Sigmoid colon (tissue), 6 donors: ENCODE measurements at regions not wholly inside any gene's neighbourhood (a gene's known extent, or its start where the extent isn't known, plus 50 kb on each side); places are given as distances from the start of the nearest gene placed in this dataset.

Experiments used
- DNase-seq: peaks from one replicate; pipeline ENCODE4 v3.0.0-alpha.2; 2019
- H3K27ac ChIP-seq, 4 donors: fragments of 200-600 bp; sonication (generic); one replicate each; pipeline ENCODE4 v1.5.1; 2016 to 2019; ENCODE audit warnings: mild to moderate bottlenecking in 1 of 4
- H3K27me3 ChIP-seq, 3 donors: fragments of 200-600 bp; sonication (generic); one replicate each; pipeline ENCODE4 v1.5.1; 2019; ENCODE audit warnings: mild to moderate bottlenecking in 1 of 3
- H3K36me3 ChIP-seq, 4 donors: fragments of 200-600 bp; sonication (generic); one replicate each; pipeline ENCODE4 v1.5.1; 2016 to 2019
- H3K4me1 ChIP-seq, 4 donors: fragments of 200-600 bp; sonication (generic); one replicate each; pipeline ENCODE4 v1.5.1; 2017 to 2019
- H3K4me3 ChIP-seq, 4 donors: fragments of 200-600 bp; sonication (generic); one replicate each; pipeline ENCODE4 v1.5.1; 2017 to 2019; ENCODE audit warnings: mild to moderate bottlenecking in 2 of 4, moderate library complexity in 1 of 4
- H3K9me3 ChIP-seq, 4 donors: fragments of 200-600 bp in 3 of 4; sonication (generic) in 3 of 4; one replicate each; pipeline versions ENCODE4 v1.5.1 to v1.6.1; 2013 to 2019
- EP300 ChIP-seq, 4 donors: sonication (generic); formaldehyde crosslinking; IDR thresholded peaks; one replicate each; pipeline ENCODE4 v1.6.1; 2017; ENCODE audit warnings: antibody characterized with exemption in 4 of 4
- POLR2A ChIP-seq, 2 donors: fragments of 450-650 bp; IDR thresholded peaks; one replicate each; pipeline ENCODE4 v1.6.1; 2016; ENCODE audit warnings: antibody characterized with exemption in 2 of 2, mild to moderate bottlenecking in 2 of 2, moderate library complexity in 2 of 2
- POLR2AphosphoS5 ChIP-seq, 4 donors: sonication (generic); formaldehyde crosslinking; IDR thresholded peaks; one replicate each; pipeline ENCODE4 v1.6.1; 2017; ENCODE audit warnings: antibody characterized with exemption in 4 of 4
- WGBS, 2 donors: extraction: QIAGEN DNeasy Blood & Tissue Kit; methylation state at CpG; one replicate each; pipeline ENCODE4 v1.1.7; 2013; 5-methylcytosine and 5-hydroxymethylcytosine counted together
- intact Hi-C: fragments of 100-400 bp; cut with DNase I; formaldehyde crosslinking; loops from one replicate; pipeline ENCODE4 v1.15.1; 2023
- TF ChIP-seq, protein P1 (sequence below), 4 experiments: fragments of 450-650 bp in 3 of 4; fragments of 200-600 bp in 1 of 4; IDR thresholded peaks; one replicate each; pipeline ENCODE4 v1.5.1; 2016 to 2019; ENCODE audit warnings: antibody characterized with exemption in 4 of 4, mild to moderate bottlenecking in 3 of 4, moderate library complexity in 2 of 4
- donor health status: healthy with polysubstance abuse.
- donor health status: healthy.

DNA sequence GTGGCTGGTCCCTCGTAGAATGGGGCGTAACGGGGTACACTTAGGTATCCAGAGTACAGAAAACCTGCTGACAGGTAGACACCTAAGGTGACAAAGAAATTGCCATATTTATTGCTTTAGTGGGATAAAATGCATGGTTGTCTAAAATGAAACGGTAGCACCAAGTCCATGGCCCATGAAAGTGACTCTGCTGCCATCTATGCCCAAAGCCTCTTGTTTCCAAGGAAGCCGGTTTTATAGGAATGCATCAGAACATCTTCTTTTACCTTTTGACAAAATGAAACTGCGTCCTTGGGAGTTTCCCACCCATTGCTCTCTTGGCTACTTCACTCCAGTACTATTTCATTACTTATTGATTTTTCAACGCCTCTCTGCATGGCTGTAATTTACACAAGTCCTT is 151.3 kb upstream of the ZFHX3 start:
- WGBS, 2 donors, result 89 to 92% methylated on average over 7 of the region's 7 CpGs
- TF ChIP-seq, protein P1, sequence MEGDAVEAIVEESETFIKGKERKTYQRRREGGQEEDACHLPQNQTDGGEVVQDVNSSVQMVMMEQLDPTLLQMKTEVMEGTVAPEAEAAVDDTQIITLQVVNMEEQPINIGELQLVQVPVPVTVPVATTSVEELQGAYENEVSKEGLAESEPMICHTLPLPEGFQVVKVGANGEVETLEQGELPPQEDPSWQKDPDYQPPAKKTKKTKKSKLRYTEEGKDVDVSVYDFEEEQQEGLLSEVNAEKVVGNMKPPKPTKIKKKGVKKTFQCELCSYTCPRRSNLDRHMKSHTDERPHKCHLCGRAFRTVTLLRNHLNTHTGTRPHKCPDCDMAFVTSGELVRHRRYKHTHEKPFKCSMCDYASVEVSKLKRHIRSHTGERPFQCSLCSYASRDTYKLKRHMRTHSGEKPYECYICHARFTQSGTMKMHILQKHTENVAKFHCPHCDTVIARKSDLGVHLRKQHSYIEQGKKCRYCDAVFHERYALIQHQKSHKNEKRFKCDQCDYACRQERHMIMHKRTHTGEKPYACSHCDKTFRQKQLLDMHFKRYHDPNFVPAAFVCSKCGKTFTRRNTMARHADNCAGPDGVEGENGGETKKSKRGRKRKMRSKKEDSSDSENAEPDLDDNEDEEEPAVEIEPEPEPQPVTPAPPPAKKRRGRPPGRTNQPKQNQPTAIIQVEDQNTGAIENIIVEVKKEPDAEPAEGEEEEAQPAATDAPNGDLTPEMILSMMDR (IDR thresholded peaks at IDR 0.05), result no peak
- TF ChIP-seq EP300 (IDR thresholded peaks at IDR 0.05) (no peak), POLR2AphosphoS5 (IDR thresholded peaks at IDR 0.05) (no peak), POLR2A (IDR thresholded peaks at IDR 0.05) (no peak)
- intact Hi-C loops, result loop anchor here (10.0 kb wide), 1 partner anchor 694 kb away; no protein-coding TSS in a partner anchor

DNA sequence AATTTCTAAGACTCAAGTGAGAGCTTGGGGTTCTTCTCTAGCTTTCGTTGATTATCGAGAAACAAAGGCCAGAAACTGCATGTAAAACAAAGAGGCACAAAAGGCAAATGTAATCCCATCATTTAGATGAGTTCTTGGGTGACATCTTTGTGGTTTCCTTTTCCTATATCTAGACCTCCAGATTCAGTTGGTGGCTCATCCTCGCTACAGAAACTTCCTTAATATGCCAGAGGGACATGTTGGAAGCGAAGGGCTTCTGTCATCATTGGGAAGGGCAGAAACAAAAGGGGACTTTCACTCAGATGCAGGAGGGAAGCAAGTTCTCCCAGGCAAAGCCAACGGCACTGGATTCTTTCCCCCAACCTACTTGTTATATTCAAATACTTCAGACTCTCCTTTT is 150.6 kb upstream of the ZFHX3 start:
- no peaks in the 10 kb centered on the region for H3K9me3 ChIP-seq
- no peak for DNase-seq
- intact Hi-C loops, result loop anchor here (10.0 kb wide), 1 partner anchor 694 kb away; no protein-coding TSS in a partner anchor
- no peak overlapping the region for H3K4me3 ChIP-seq
- whole genome bisulfite sequencing, 2 donors, result 68 to 91% methylated on average over 5 of the region's 5 CpGs
- TF ChIP-seq EP300 (IDR thresholded peaks at IDR 0.05), result no peak
- TF ChIP-seq POLR2AphosphoS5 (IDR thresholded peaks at IDR 0.05), result no peak
- TF ChIP-seq, protein P1 (IDR thresholded peaks at IDR 0.05), result no peak
- TF ChIP-seq POLR2A (IDR thresholded peaks at IDR 0.05), result no peak
- no peak overlapping the region for H3K27ac ChIP-seq
- H3K4me1 ChIP-seq, result peaks cover 0 to 5% (median 3%) of the 10 kb centered on the region in 4 donors
- no peaks in the 10 kb centered on the region for H3K36me3 ChIP-seq
- H3K27me3 ChIP-seq, result no peaks in the 10 kb centered on the region

More for the DNA sequence above, 151.3 kb upstream of the ZFHX3 start:
- no peak for DNase-seq
- peaks cover 0 to 5% (median 3%) of the 10 kb centered on the region in 4 donors for H3K4me1 ChIP-seq
- no peaks in the 10 kb centered on the region for H3K27me3 ChIP-seq
- H3K27ac ChIP-seq, result no peak overlapping the region
- no peaks in the 10 kb centered on the region for H3K9me3 ChIP-seq
- no peaks in the 10 kb centered on the region for H3K36me3 ChIP-seq
- no peak overlapping the region for H3K4me3 ChIP-seq

DNA sequence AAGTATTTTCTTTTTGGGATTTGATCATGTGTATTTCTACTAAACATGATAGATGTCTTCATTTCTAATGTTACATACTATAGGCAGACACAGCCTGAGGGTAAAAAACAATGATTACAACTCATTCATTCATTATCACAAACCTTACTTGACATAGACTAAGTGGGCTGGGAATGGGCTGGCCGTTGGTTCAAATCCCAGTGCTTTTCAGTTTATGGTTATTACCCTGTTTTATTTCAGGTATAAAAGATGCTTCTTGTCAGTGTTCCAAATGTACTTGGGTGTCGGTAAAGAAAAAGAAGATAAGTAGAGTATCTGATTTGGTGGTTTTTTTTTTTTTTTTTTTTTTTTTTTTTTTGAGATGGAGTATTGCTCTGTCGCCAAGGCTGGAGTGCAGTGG is 149.7 kb upstream of the ZFHX3 start:
- no peak for DNase-seq
- Histone ChIP-seq H3K9me3 (no peaks in the 10 kb centered on the region), H3K27me3 (no peaks in the 10 kb centered on the region), H3K36me3 (no peaks in the 10 kb centered on the region), H3K4me3 (no peak overlapping the region), H3K4me1 (peaks cover 0 to 4% (median 2%) of the 10 kb centered on the region in 4 donors), H3K27ac (no peak overlapping the region)
- intact Hi-C loops, result loop anchor here (10.0 kb wide), 1 partner anchor 693 kb away; no protein-coding TSS in a partner anchor
- TF ChIP-seq POLR2A (IDR thresholded peaks at IDR 0.05) (no peak), EP300 (IDR thresholded peaks at IDR 0.05) (no peak), POLR2AphosphoS5 (IDR thresholded peaks at IDR 0.05) (no peak)
- TF ChIP-seq, protein P1 (IDR thresholded peaks at IDR 0.05), result no peak
- 19 to 70% methylated on average over 3 of the region's 3 CpGs for WGBS, 2 donors

DNA sequence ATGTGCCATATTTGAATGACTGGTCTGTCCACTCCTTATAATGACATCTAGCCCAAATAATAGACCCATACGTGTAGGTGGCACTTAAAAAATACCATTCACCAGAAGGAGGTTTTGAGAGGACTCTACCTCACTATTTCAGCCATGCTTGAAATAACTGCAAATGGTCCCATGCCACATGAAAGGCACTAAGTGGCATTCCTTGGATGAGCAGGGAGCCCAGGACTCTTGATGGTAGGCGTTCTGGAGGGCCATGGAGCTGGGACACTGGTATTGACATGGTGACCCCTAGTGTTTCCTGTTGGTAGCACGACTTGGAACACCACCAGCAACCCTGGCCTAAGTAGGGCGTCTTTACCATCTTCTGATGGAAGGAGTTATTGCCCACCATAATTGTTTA is 148.7 kb upstream of the ZFHX3 start:
- Histone ChIP-seq H3K27ac (no peak overlapping the region), H3K4me1 (no peaks in the 10 kb centered on the region), H3K27me3 (no peaks in the 10 kb centered on the region), H3K9me3 (no peaks in the 10 kb centered on the region), H3K4me3 (no peak overlapping the region), H3K36me3 (no peaks in the 10 kb centered on the region)
- peak; percentile 84 for DNase-seq
- 30 to 44% methylated on average over 4 of the region's 4 CpGs for WGBS, 2 donors
- TF ChIP-seq POLR2AphosphoS5 (IDR thresholded peaks at IDR 0.05), result no peak
- TF ChIP-seq, protein P1 (IDR thresholded peaks at IDR 0.05), result peak; percentile 24 to 68 (median 55)
- intact Hi-C loops, result loop anchor here (10.0 kb wide), 1 partner anchor 692 kb away; no protein-coding TSS in a partner anchor

DNA sequence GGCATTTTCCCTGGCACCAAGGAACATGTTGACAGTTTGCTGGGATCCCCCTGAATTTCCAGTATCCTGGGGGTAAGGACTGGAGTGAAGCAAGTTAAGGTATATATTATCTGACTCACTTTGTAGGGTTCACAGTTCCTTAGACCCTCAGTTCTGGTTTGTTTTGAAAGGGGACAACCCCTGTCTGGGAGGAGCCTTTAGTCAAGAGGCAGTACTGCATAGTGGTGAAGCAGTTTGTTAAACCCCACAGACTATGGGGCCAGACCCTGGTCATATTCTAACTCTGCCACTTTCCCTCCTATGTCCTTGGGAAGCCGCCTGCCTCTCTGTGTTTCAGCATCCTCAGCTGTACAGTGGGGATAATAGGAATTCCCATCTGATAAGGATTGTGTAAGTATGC is 145.5 kb upstream of the ZFHX3 start:
- Histone ChIP-seq H3K36me3 (no peaks in the 10 kb centered on the region), H3K9me3 (no peaks in the 10 kb centered on the region), H3K4me1 (no peaks in the 10 kb centered on the region), H3K27me3 (no peaks in the 10 kb centered on the region), H3K4me3 (no peak overlapping the region), H3K27ac (no peak overlapping the region)
- intact Hi-C loops, result loop anchor here (10.0 kb wide), 1 partner anchor 689 kb away; no protein-coding TSS in a partner anchor
- no peak for DNase-seq
- WGBS, 2 donors, result 91 to 98% methylated on average over 1 of the region's 1 CpG
- TF ChIP-seq POLR2A (IDR thresholded peaks at IDR 0.05) (no peak), EP300 (IDR thresholded peaks at IDR 0.05) (no peak), POLR2AphosphoS5 (IDR thresholded peaks at IDR 0.05) (no peak)
- TF ChIP-seq, protein P1 (IDR thresholded peaks at IDR 0.05), result no peak
